ENCODE measurements at regions not wholly inside any gene's neighbourhood (a gene's known extent, or its start where the extent isn't known, plus 50 kb on each side); places are given as distances from the start of the nearest gene placed in this dataset.

- no peak for TF ChIP-seq CUX1 (IDR thresholded peaks at IDR 0.05; ENCODE audit: insufficient replicate concordance, low read depth, low read length)
- TF ChIP-seq EGR1 (IDR thresholded peaks at IDR 0.05; ENCODE audit: borderline replicate concordance in 1 of 2, low read depth in 2 of 2, low read length in 2 of 2) = no peak
- TF ChIP-seq RB1 (IDR thresholded peaks at IDR 0.05; ENCODE audit: borderline replicate concordance) = no peak
- TF ChIP-seq ZBTB33 (IDR thresholded peaks at IDR 0.05) = no peak
- no peak for TF ChIP-seq E4F1 (IDR thresholded peaks at IDR 0.05; ENCODE audit: borderline replicate concordance, partially characterized antibody)
- no peak for TF ChIP-seq CREB1 (IDR thresholded peaks at IDR 0.05; ENCODE audit: low read depth)
- TF ChIP-seq IKZF1 (conservative IDR thresholded peaks at IDR 0.05) = peak; percentile 18; the same call in 1 of the 2 replicates
Observed at GRCh38 chr9:109907810-109908458, 127.9 kb downstream of the PALM2AKAP2 start (continued).
